ENCODE measurements at regions not wholly inside any gene's neighbourhood (a gene's known extent, or its start where the extent isn't known, plus 50 kb on each side); places are given as distances from the start of the nearest gene placed in this dataset.

DNA sequence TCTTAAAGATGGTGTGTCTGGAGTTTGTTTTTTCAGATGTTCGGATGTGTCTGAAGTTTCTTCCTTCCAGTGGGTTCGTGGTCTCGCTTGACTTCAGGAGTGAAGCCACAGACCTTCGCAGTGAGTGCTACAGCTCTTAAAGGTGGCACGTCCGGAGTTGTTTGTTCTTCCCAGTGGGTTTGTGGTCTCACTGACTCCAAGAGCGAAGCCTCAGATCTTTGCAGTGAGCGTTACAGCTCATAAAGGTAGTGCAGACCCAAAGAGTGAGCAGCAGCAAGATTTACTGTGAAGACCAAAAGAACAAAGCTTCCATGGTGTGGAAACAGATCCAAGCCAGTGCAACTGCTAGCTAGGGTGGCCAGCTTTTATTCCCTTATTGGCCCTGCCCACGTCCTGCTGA, 1430.4 kb upstream of the B3GALT2 start:
- H3K4me3 ChIP-seq (ENCODE audit: low read depth, low read length): no peak overlapping the region
- no peaks in the 10 kb centered on the region for H3K36me3 ChIP-seq (ENCODE audit: control insufficient read depth, insufficient read depth, low read length)
- no peaks in the 10 kb centered on the region for H3K4me1 ChIP-seq (ENCODE audit: control insufficient read depth, insufficient read depth, low read length)
- H3K9ac ChIP-seq (ENCODE audit: low read depth, low read length): no peak overlapping the region
- no peaks in the 10 kb centered on the region for H3K27me3 ChIP-seq (ENCODE audit: control insufficient read depth, insufficient read depth, low read length)
- H3K9me3 ChIP-seq (ENCODE audit: control insufficient read depth, insufficient read depth, low read length): no peaks in the 10 kb centered on the region

DNA sequence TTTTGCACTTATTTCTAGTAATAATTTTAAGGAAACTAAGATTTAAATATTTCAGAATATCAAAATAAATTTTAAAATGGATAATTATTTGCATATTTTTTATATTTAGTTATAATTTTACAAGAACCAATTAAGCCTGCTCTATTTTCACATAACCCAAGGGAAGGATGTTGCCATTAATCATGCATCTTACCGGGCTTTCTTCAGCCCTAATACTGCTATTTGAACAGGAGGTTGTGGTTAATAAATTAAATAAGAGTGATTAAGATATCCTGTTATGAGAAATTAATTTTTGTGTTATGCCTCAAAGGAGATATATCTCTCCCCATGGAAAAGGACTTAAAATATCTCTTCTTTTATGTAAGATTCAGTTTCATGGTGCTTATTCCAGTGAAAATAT, 1415.8 kb upstream of the B3GALT2 start:
- Histone ChIP-seq H3K9me3 (ENCODE audit: control insufficient read depth, insufficient read depth, low read length) (no peaks in the 10 kb centered on the region), H3K9ac (ENCODE audit: low read depth, low read length) (no peak overlapping the region), H3K4me1 (ENCODE audit: control insufficient read depth, insufficient read depth, low read length) (no peaks in the 10 kb centered on the region), H3K27me3 (ENCODE audit: control insufficient read depth, insufficient read depth, low read length) (no peaks in the 10 kb centered on the region), H3K36me3 (ENCODE audit: control insufficient read depth, insufficient read depth, low read length) (no peaks in the 10 kb centered on the region), H3K4me3 (ENCODE audit: low read depth, low read length) (no peak overlapping the region)

DNA sequence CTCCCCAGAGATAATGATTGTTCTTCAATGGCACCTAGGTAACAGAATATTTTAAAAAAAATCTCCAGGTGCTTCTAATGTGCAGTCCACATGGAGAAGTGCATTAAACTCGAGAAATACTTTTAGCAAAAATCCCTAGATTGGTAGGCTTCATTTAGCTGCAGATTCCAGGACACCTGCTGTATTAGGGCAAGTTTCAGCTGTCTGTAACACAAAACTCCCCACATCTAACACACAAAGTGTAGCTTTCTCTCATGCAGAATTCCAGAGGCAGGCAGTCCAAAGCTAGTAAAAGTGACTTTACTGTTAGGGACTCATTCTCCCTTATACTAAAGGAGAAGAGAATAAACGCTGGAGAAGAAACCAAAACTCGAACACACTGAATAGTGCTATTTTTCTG, 1414.3 kb upstream of the B3GALT2 start:
- Histone ChIP-seq H3K4me3 (ENCODE audit: low read depth, low read length) (no peak overlapping the region), H3K27me3 (ENCODE audit: control insufficient read depth, insufficient read depth, low read length) (no peaks in the 10 kb centered on the region), H3K9me3 (ENCODE audit: control insufficient read depth, insufficient read depth, low read length) (no peaks in the 10 kb centered on the region), H3K9ac (ENCODE audit: low read depth, low read length) (no peak overlapping the region), H3K4me1 (ENCODE audit: control insufficient read depth, insufficient read depth, low read length) (no peaks in the 10 kb centered on the region), H3K36me3 (ENCODE audit: control insufficient read depth, insufficient read depth, low read length) (no peaks in the 10 kb centered on the region)

DNA sequence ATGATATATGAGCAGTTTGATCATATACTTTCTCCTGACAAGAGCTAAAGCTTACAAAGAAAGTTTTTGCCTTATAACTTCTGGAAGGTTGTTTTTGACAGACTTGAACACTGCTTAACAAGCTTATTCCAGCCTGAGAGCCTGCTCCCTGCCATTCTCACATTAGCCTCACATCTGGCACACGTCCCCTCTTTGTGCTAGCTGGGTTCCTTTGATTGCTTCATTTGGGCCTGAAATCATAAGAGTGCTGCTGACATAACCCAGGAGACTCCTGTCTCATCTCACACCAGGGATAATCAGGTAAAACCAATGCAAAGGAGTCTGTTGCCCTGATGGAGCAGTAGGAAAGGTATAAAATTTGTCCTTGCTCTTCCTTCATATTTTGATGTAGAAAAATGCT, 1411.7 kb upstream of the B3GALT2 start:
- Histone ChIP-seq H3K27me3 (ENCODE audit: control insufficient read depth, insufficient read depth, low read length) (no peaks in the 10 kb centered on the region), H3K36me3 (ENCODE audit: control insufficient read depth, insufficient read depth, low read length) (no peaks in the 10 kb centered on the region), H3K9ac (ENCODE audit: low read depth, low read length) (no peak overlapping the region)

DNA sequence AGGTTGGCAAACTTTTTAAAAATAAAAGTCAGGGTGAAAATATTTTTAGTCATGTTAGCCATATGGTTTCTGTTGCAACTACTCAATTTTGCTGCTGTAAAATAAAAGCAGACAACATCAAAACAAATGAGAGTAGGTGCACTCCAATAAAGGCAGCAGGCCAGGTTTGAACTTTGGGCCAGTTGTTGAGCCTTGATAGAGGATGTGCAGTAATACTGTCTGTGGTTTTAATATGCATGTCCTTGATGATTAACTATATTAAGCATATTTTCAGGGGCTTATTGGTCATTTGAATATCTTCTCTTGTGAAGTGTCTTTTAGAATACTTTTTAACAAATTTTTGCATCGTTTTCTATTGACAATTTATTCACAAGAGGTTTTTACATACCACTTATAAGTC, 1399.9 kb upstream of the B3GALT2 start:
- H3K36me3 ChIP-seq (ENCODE audit: control insufficient read depth, insufficient read depth, low read length): no peaks in the 10 kb centered on the region

More for the DNA sequence above, 1411.7 kb upstream of the B3GALT2 start:
- H3K9me3 ChIP-seq (ENCODE audit: control insufficient read depth, insufficient read depth, low read length): no peaks in the 10 kb centered on the region
- H3K4me1 ChIP-seq (ENCODE audit: control insufficient read depth, insufficient read depth, low read length): no peaks in the 10 kb centered on the region
- H3K4me3 ChIP-seq (ENCODE audit: low read depth, low read length): no peak overlapping the region

DNA sequence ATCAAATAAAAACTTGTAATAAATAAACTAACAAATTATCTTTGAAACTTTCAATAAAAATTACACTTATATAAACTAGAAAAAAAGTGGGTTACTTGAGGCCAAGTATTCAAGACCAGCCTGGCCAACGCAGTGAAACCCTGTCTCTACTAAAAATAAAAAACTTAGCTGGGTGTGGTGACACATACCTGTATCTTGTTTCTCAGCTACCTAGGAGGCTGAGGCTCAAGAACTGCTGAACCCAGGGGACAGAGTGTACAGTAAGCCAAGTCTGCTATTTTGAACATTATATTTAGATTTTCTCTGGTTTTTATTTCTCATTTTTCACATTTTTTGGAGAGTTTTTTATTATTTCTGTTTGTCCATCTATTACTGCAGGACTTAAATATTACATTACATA, 1397.6 kb upstream of the B3GALT2 start:
- Histone ChIP-seq H3K4me3 (ENCODE audit: low read depth, low read length) (no peak overlapping the region), H3K9me3 (ENCODE audit: control insufficient read depth, insufficient read depth, low read length) (no peaks in the 10 kb centered on the region), H3K27me3 (ENCODE audit: control insufficient read depth, insufficient read depth, low read length) (no peaks in the 10 kb centered on the region), H3K4me1 (ENCODE audit: control insufficient read depth, insufficient read depth, low read length) (no peaks in the 10 kb centered on the region), H3K9ac (ENCODE audit: low read depth, low read length) (no peak overlapping the region), H3K36me3 (ENCODE audit: control insufficient read depth, insufficient read depth, low read length) (no peaks in the 10 kb centered on the region)

More for the DNA sequence above, 1399.9 kb upstream of the B3GALT2 start:
- Histone ChIP-seq H3K27me3 (ENCODE audit: control insufficient read depth, insufficient read depth, low read length) (no peaks in the 10 kb centered on the region), H3K9ac (ENCODE audit: low read depth, low read length) (no peak overlapping the region), H3K4me3 (ENCODE audit: low read depth, low read length) (no peak overlapping the region), H3K4me1 (ENCODE audit: control insufficient read depth, insufficient read depth, low read length) (no peaks in the 10 kb centered on the region), H3K9me3 (ENCODE audit: control insufficient read depth, insufficient read depth, low read length) (no peaks in the 10 kb centered on the region)

DNA sequence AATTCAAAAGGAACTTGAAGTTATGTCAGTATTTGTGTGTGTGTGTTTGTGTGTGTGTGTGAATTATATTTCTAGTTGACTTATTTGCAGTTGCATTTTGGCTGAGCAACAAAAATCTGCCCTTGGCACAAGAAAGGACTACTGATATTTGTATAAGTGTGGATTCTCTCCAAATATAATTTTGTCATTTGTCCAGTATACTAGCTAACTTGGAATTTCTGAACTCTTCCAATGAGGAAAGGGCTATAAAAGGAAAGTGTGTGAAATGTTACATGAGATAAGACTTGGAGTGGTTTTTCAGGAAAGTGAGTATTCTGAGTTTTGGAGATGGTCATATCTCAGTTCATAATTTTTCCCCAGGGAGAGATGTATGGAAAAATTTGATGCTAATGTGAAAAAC, 1384.1 kb upstream of the B3GALT2 start:
- H3K4me3 ChIP-seq (ENCODE audit: low read depth, low read length): no peak overlapping the region
- H3K27me3 ChIP-seq (ENCODE audit: control insufficient read depth, insufficient read depth, low read length): no peaks in the 10 kb centered on the region
- H3K4me1 ChIP-seq (ENCODE audit: control insufficient read depth, insufficient read depth, low read length): no peaks in the 10 kb centered on the region
- H3K9ac ChIP-seq (ENCODE audit: low read depth, low read length): no peak overlapping the region
- H3K9me3 ChIP-seq (ENCODE audit: control insufficient read depth, insufficient read depth, low read length): no peaks in the 10 kb centered on the region
- H3K36me3 ChIP-seq (ENCODE audit: control insufficient read depth, insufficient read depth, low read length): no peaks in the 10 kb centered on the region

DNA sequence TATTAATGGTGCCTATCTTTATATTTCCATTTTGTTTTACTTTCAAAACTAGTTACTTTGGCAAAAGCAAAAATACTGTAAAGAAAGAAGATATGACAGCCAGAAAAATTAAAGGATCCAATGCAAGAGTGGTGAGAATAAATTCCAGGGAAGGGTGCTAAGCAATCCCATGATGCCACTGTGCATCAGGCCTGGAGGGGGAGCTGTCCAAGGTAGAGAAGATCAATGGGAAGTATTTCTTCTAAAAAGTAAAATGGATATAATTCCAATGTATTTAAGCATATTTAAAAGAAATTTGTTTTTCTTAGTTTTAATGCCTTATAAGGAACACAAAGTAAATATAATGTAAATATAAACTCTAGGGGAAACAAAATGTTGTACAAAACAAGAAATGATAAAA, 1382.2 kb upstream of the B3GALT2 start:
- no peak overlapping the region for H3K9ac ChIP-seq (ENCODE audit: low read depth, low read length)

DNA sequence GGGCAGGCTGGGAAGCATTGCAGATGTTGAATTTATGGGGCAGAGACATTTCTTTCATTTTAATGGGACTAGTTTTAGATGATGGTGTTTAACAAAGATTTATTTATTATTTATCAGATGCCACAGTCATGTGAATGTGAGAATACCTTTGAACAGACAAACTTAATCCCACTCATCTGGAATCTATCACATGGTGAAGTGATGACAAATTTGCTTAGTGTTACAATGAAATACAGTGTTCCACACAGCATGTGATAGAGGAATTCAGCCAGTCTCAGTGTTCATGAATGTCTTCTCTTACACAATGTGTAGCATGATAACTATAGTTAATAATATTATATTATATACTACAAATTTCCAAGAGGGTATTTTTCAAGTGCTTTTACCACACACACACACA, 1361.7 kb upstream of the B3GALT2 start:
- Histone ChIP-seq H3K9ac (ENCODE audit: low read depth, low read length) (no peak overlapping the region), H3K4me3 (ENCODE audit: low read depth, low read length) (no peak overlapping the region), H3K27me3 (ENCODE audit: control insufficient read depth, insufficient read depth, low read length) (no peaks in the 10 kb centered on the region), H3K4me1 (ENCODE audit: control insufficient read depth, insufficient read depth, low read length) (no peaks in the 10 kb centered on the region), H3K9me3 (ENCODE audit: control insufficient read depth, insufficient read depth, low read length) (no peaks in the 10 kb centered on the region), H3K36me3 (ENCODE audit: control insufficient read depth, insufficient read depth, low read length) (no peaks in the 10 kb centered on the region)

More for the DNA sequence above, 1382.2 kb upstream of the B3GALT2 start:
- Histone ChIP-seq H3K27me3 (ENCODE audit: control insufficient read depth, insufficient read depth, low read length) (no peaks in the 10 kb centered on the region), H3K9me3 (ENCODE audit: control insufficient read depth, insufficient read depth, low read length) (no peaks in the 10 kb centered on the region), H3K4me1 (ENCODE audit: control insufficient read depth, insufficient read depth, low read length) (no peaks in the 10 kb centered on the region), H3K36me3 (ENCODE audit: control insufficient read depth, insufficient read depth, low read length) (no peaks in the 10 kb centered on the region), H3K4me3 (ENCODE audit: low read depth, low read length) (no peak overlapping the region)

DNA sequence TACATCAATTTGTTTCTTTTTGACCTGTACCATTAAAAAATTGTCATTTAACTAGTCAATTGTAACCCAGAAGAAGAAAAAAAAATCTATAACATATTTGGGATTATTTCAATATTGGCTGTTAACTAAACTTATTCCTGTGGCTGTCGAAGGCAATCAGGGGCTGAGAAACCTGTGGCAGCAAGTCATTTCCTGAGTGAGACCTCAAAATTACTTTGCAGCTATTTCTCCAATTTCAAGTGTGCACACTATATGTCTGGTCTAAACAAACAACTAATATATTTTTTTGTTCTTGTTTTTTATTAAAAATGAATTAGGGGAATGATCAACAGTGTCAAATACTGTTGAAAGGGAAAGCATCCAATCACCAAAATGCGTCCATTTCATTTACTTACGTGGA, 1357.6 kb upstream of the B3GALT2 start:
- H3K27me3 ChIP-seq (ENCODE audit: control insufficient read depth, insufficient read depth, low read length): no peaks in the 10 kb centered on the region
- H3K9me3 ChIP-seq (ENCODE audit: control insufficient read depth, insufficient read depth, low read length): no peaks in the 10 kb centered on the region
- no peaks in the 10 kb centered on the region for H3K36me3 ChIP-seq (ENCODE audit: control insufficient read depth, insufficient read depth, low read length)
- no peak overlapping the region for H3K4me3 ChIP-seq (ENCODE audit: low read depth, low read length)
- H3K9ac ChIP-seq (ENCODE audit: low read depth, low read length): no peak overlapping the region
- H3K4me1 ChIP-seq (ENCODE audit: control insufficient read depth, insufficient read depth, low read length): no peaks in the 10 kb centered on the region

DNA sequence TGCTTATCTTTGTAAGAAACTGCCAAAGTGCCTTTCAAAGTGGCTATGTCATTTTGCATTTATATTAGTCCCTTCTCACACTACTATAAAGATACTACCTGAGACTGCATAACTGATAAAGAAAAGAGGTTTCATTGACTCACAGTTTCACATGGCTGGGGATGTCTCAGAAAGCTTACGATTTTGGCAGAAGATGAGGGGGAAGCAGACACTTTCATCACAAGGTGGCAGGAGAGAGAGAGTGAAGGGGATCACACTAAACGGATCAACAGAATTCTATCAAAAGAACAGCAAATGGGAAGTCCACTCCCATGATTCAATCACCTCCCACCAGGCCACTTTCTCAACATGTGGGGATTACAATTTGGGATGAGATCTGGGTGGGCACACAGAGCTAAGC, 1352.0 kb upstream of the B3GALT2 start:
- Histone ChIP-seq H3K9me3 (ENCODE audit: control insufficient read depth, insufficient read depth, low read length) (no peaks in the 10 kb centered on the region), H3K4me1 (ENCODE audit: control insufficient read depth, insufficient read depth, low read length) (peaks cover 6% of the 10 kb centered on the region), H3K36me3 (ENCODE audit: control insufficient read depth, insufficient read depth, low read length) (no peaks in the 10 kb centered on the region), H3K9ac (ENCODE audit: low read depth, low read length) (no peak overlapping the region), H3K4me3 (ENCODE audit: low read depth, low read length) (no peak overlapping the region), H3K27me3 (ENCODE audit: control insufficient read depth, insufficient read depth, low read length) (no peaks in the 10 kb centered on the region)

DNA sequence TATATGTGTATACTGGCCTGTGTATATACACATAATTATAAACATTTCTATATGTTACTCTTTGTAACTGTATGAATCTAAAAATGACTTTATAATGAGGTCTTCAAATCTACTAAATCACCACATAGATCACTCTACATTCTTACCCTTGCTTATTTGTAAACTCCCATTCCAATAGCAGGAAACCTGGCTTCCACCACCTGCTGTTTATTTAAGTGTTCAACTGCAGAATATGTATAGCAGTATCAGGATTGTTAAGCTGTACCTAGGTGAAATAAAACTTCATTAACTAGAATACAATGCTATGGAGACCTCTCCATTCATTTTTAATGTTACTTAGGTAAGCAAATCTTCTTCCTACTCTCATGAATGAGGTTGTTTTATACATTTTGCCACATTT, 1351.1 kb upstream of the B3GALT2 start:
- H3K4me1 ChIP-seq (ENCODE audit: control insufficient read depth, insufficient read depth, low read length): peaks cover 6% of the 10 kb centered on the region
- no peaks in the 10 kb centered on the region for H3K27me3 ChIP-seq (ENCODE audit: control insufficient read depth, insufficient read depth, low read length)
- H3K9me3 ChIP-seq (ENCODE audit: control insufficient read depth, insufficient read depth, low read length): no peaks in the 10 kb centered on the region
- H3K4me3 ChIP-seq (ENCODE audit: low read depth, low read length): no peak overlapping the region
- H3K9ac ChIP-seq (ENCODE audit: low read depth, low read length): no peak overlapping the region
- H3K36me3 ChIP-seq (ENCODE audit: control insufficient read depth, insufficient read depth, low read length): no peaks in the 10 kb centered on the region

DNA sequence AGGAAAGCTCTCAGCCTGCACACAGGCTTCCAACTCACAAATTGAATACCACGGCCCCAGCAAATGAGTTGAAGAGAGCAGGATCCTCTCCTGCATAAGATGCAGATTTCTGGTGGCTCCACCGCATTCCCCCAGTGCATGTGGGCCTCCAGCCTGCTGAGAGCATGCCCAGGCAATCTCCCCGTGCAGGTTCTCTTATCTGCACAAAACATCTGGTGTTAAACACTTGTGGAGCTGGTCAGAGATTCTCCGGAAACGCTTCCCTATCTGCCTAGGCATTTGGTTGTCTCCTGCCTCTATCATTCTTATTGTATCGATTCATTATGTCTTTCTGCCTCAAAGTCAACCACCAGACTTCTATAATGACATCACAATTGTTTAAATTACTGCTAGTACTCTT, 1349.0 kb upstream of the B3GALT2 start:
- H3K9me3 ChIP-seq (ENCODE audit: control insufficient read depth, insufficient read depth, low read length): no peaks in the 10 kb centered on the region
- H3K4me3 ChIP-seq (ENCODE audit: low read depth, low read length): no peak overlapping the region

More for the DNA sequence above, 1349.0 kb upstream of the B3GALT2 start:
- Histone ChIP-seq H3K36me3 (ENCODE audit: control insufficient read depth, insufficient read depth, low read length) (no peaks in the 10 kb centered on the region), H3K27me3 (ENCODE audit: control insufficient read depth, insufficient read depth, low read length) (no peaks in the 10 kb centered on the region), H3K9ac (ENCODE audit: low read depth, low read length) (no peak overlapping the region), H3K4me1 (ENCODE audit: control insufficient read depth, insufficient read depth, low read length) (peaks cover 6% of the 10 kb centered on the region)

Measured in iPS-15b (cell line).